Colonic mucosa (tissue), 4 donors: ENCODE measurements at regions not wholly inside any gene's neighbourhood (a gene's known extent, or its start where the extent isn't known, plus 50 kb on each side); places are given as distances from the start of the nearest gene placed in this dataset.

Experiments
- DNase-seq: peaks from one replicate; pipeline ENCODE4 v3.0.0-alpha.2; 2020
- H3K27ac ChIP-seq: fragments of 200-600 bp; one replicate; pipeline ENCODE4 v1.8.0; 2021
- H3K27me3 ChIP-seq: fragments of 200-600 bp; one replicate; pipeline ENCODE4 v1.8.0; 2021
- H3K36me3 ChIP-seq: fragments of 200-600 bp; one replicate; pipeline ENCODE4 v1.8.0; 2021
- H3K4me1 ChIP-seq: fragments of 200-600 bp; one replicate; pipeline ENCODE4 v1.8.0; 2021; ENCODE audit warnings: mild to moderate bottlenecking
- H3K4me3 ChIP-seq: fragments of 200-600 bp; one replicate; pipeline ENCODE4 v1.8.0; 2021
- H3K9ac ChIP-seq, 2 donors: one replicate each; pipeline ENCODE4 v1.7.0; 2013; ENCODE audit warnings: control low read depth in 2 of 2, low read depth in 2 of 2, low read length in 2 of 2
- H3K9me3 ChIP-seq: fragments of 200-600 bp; one replicate; pipeline ENCODE4 v1.8.0; 2021
- intact Hi-C: fragments of 100-400 bp; cut with DNase I; formaldehyde crosslinking; loops from one replicate; pipeline ENCODE4 v1.14.1; 2022
- TF ChIP-seq, protein P1 (sequence below): fragments of 200-600 bp; IDR thresholded peaks from one replicate; pipeline ENCODE4 v1.8.0; 2022; ENCODE audit warnings: antibody characterized with exemption, mild to moderate bottlenecking
- donor health status: healthy.
- donor health status: DM: no; HTN: no; CAD: no.
- donor health status: DM: no; HTN: no; CAD: no.

DNA sequence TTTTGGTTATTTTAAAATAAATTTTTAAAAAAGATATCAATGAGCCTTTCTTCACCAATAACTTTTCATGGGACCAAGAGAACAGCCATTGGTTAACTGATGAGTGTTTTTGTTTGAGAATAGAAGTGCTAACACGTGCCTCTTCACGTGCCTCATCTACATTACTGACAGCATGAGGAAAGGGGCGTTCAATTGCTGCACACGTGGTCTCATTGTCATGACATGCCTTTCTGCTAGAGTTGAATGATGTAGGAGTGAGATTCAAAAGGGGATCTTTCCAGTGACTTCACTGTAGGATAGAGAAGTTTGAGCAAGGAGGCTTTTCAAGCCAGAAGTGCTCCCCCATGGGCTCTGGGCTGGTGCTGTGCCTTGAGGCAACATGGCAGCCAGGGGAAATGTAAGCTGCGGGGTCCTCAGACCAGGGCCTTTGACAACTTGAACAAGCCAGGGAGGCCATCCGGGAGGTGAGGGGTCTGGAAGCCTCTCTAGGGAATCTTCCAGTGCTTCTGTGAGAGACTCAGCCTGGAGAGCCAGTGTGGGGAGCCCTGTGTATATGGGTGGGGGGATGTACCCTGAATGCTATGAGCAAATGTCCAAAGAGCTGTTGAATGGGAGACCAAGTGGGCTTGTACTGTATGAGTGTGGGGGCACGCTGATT lies 51.2 kb upstream of the FSTL4 start:
- H3K36me3 ChIP-seq, result no peaks in the 10 kb centered on the region
- intact Hi-C loops, result no loop called here
- no peak overlapping the region for H3K9ac ChIP-seq
- no peaks in the 10 kb centered on the region for H3K9me3 ChIP-seq
- DNase-seq, result no peak
- H3K4me1 ChIP-seq, result no peaks in the 10 kb centered on the region
- H3K27me3 ChIP-seq, result no peaks in the 10 kb centered on the region
- H3K4me3 ChIP-seq, result no peak overlapping the region
- H3K27ac ChIP-seq, result no peak overlapping the region
- TF ChIP-seq, protein P1, sequence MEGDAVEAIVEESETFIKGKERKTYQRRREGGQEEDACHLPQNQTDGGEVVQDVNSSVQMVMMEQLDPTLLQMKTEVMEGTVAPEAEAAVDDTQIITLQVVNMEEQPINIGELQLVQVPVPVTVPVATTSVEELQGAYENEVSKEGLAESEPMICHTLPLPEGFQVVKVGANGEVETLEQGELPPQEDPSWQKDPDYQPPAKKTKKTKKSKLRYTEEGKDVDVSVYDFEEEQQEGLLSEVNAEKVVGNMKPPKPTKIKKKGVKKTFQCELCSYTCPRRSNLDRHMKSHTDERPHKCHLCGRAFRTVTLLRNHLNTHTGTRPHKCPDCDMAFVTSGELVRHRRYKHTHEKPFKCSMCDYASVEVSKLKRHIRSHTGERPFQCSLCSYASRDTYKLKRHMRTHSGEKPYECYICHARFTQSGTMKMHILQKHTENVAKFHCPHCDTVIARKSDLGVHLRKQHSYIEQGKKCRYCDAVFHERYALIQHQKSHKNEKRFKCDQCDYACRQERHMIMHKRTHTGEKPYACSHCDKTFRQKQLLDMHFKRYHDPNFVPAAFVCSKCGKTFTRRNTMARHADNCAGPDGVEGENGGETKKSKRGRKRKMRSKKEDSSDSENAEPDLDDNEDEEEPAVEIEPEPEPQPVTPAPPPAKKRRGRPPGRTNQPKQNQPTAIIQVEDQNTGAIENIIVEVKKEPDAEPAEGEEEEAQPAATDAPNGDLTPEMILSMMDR, result no peak

DNA sequence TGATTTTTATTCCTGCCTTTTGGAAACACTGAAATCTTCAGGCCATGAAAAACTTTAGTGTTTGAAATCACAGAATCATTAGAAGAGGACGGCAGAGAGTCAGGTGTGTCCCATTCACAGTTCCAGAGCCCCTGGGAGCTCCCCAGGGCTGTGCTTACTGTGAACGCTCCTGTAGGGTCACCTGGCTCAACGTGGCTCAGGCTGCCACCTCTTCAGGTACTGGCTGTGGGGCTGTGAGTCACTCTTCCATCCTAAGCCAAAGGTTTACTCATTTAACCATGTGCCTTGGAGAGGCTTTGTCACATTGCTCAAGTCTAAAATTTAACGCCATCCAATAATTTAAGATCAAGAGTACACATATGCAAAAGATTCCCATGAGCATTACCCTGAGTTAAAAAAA lies 50.2 kb upstream of the FSTL4 start:
- Histone ChIP-seq H3K36me3 (no peaks in the 10 kb centered on the region), H3K4me3 (no peak overlapping the region), H3K4me1 (no peaks in the 10 kb centered on the region), H3K27ac (no peak overlapping the region), H3K9ac (no peak overlapping the region), H3K9me3 (no peaks in the 10 kb centered on the region), H3K27me3 (no peaks in the 10 kb centered on the region)
- DNase-seq, result no peak
- intact Hi-C loops, result no loop called here
- TF ChIP-seq, protein P1, result no peak
